Kidney epithelial cell (primary cell): ENCODE measurements at regions not wholly inside any gene's neighbourhood (a gene's known extent, or its start where the extent isn't known, plus 50 kb on each side); places are given as distances from the start of the nearest gene placed in this dataset.
"Not testable (repeated sequence)": the region's sequence is repeated elsewhere in the genome, so short reads cannot be mapped to it uniquely, and the experiment has no call there.

Experiments
- DNase-seq: peaks from one replicate; pipeline ENCODE4 v3.0.0-alpha.2; 2010; ENCODE audit warnings: low read depth
- H3K27me3 ChIP-seq: 2 replicates; pipeline ENCODE4 v1.6.0; 2011; ENCODE audit warnings: low read length; ENCODE audit not compliant: control insufficient read depth, insufficient read depth
- H3K36me3 ChIP-seq: 2 replicates; pipeline ENCODE4 v1.5.1; 2011; ENCODE audit warnings: low read length; ENCODE audit not compliant: control insufficient read depth, insufficient read depth
- H3K4me3 ChIP-seq: 2 replicates; pipeline ENCODE4 v1.5.1; 2011; ENCODE audit warnings: low read depth, mild to moderate bottlenecking, control low read depth, low read length
- TF ChIP-seq, protein P1 (sequence below): IDR thresholded peaks from 2 replicates; pipeline ENCODE4 v1.5.1; 2011; ENCODE audit warnings: mild to moderate bottlenecking, moderate library complexity, low read length, control low read depth, inconsistent platforms; ENCODE audit not compliant: insufficient read depth, poor library complexity, severe bottlenecking

- Histone ChIP-seq H3K4me3 (no peak overlapping the region), H3K36me3 (no peaks in the 10 kb centered on the region), H3K27me3 (peaks cover 3% of the 10 kb centered on the region)
- no peak for DNase-seq
- TF ChIP-seq, protein P1, sequence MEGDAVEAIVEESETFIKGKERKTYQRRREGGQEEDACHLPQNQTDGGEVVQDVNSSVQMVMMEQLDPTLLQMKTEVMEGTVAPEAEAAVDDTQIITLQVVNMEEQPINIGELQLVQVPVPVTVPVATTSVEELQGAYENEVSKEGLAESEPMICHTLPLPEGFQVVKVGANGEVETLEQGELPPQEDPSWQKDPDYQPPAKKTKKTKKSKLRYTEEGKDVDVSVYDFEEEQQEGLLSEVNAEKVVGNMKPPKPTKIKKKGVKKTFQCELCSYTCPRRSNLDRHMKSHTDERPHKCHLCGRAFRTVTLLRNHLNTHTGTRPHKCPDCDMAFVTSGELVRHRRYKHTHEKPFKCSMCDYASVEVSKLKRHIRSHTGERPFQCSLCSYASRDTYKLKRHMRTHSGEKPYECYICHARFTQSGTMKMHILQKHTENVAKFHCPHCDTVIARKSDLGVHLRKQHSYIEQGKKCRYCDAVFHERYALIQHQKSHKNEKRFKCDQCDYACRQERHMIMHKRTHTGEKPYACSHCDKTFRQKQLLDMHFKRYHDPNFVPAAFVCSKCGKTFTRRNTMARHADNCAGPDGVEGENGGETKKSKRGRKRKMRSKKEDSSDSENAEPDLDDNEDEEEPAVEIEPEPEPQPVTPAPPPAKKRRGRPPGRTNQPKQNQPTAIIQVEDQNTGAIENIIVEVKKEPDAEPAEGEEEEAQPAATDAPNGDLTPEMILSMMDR: no peak
Observed at GRCh38 chr18:35804377-35804776, 168.1 kb upstream of the RMP24 start.

DNA sequence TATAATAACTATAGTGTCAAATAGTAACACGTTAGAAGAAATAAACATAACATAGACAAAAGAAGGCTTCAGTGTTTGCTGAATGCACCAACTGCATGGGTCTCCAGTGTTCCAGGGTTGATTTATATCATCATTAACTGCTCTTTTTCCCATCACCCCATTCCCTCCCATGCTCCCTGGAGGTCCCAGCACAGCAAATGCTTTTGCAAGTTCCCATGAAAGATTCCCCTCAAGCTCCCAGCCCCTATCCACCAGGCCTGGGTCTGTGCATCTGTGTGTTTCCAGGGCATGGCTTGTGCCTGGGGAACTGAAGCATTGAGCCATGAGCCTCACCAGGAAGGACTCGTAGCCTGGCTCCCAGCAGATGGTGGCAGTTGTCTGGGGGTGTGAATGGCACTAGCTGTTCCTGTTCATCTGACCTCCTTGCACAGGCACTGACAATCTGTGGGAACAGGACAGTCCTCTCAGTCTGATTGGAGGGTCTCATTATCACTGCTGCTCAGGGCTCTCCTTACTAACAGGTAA lies 164.6 kb upstream of the RMP24 start:
- H3K36me3 ChIP-seq: no peaks in the 10 kb centered on the region
- H3K27me3 ChIP-seq: no peaks in the 10 kb centered on the region
- TF ChIP-seq, protein P1: no peak
- DNase-seq: no peak
- no peak overlapping the region for H3K4me3 ChIP-seq

GRCh38 chr18:35808796-35809195 lies 163.7 kb upstream of the RMP24 start:
- TF ChIP-seq, protein P1: no peak
- no peaks in the 10 kb centered on the region for H3K27me3 ChIP-seq
- DNase-seq: no peak

DNA sequence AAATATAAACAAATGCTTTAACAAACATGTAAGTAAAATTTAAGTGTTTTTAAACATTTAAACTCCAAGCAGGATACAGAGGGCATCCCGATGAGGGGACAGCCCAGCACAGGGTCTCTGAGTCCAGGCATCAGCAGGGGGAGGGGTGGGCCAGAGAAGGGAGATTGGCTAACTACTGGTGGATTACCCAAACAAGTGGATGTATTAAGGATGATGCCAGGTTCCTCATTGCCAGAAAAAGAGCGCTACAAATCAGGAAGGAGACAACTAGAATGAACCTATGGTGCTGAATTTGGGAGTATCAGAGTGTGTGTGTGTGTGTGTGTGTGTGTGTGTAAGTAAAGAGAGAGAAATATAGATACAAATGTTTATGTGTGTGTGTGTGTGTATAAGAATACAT lies 162.0 kb upstream of the RMP24 start:
- Histone ChIP-seq H3K27me3 (no peaks in the 10 kb centered on the region), H3K4me3 (no peak overlapping the region), H3K36me3 (no peaks in the 10 kb centered on the region)
- TF ChIP-seq, protein P1: no peak
- DNase-seq: no peak

More at GRCh38 chr18:35808796-35809195, 163.7 kb upstream of the RMP24 start:
- Histone ChIP-seq H3K36me3 (no peaks in the 10 kb centered on the region), H3K4me3 (no peak overlapping the region)

DNA sequence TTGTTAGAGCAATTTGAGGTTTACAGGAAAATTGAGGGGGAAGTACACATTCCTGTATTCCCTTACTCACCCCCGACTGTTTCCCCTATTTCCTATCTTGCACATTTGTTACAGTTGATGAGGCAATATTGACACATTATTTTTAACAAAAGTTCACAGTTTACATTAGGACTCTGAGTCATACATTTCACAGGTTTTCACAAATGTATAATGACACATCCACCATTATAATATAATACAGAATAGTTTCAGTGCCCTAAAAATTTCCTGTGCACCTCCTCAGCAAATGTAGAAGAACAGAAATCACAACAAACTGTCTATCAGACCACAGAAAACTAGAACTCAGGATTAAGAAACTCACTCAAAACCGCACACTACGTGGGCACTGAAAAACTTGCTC lies 160.6 kb upstream of the RMP24 start:
- TF ChIP-seq, protein P1: no peak
- Histone ChIP-seq H3K4me3 (no peak overlapping the region), H3K36me3 (no peaks in the 10 kb centered on the region), H3K27me3 (no peaks in the 10 kb centered on the region)
- DNase-seq: no peak

DNA sequence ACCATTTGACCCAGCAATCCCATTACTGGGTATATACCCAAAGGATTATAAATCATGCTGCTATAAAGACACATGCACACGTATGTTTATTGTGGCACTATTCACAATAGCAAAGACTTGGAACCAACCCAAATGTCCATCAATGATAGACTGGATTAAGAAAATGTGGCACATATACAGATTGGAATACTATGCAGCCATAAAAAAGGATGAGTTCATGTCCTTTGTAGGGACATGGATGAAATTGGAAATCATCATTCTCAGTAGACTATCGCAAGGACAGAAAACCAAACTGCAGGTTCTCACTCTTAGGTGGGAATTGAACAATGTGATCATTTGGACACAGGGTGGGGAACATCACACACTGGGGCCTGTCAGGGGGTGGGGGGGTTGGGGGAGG lies 157.5 kb upstream of the RMP24 start:
- not testable (repeated sequence) for H3K36me3 ChIP-seq, H3K4me3 ChIP-seq, H3K27me3 ChIP-seq, DNase-seq
